ENCODE measurements at regions not wholly inside any gene's neighbourhood (a gene's known extent, or its start where the extent isn't known, plus 50 kb on each side); places are given as distances from the start of the nearest gene placed in this dataset.

DNA sequence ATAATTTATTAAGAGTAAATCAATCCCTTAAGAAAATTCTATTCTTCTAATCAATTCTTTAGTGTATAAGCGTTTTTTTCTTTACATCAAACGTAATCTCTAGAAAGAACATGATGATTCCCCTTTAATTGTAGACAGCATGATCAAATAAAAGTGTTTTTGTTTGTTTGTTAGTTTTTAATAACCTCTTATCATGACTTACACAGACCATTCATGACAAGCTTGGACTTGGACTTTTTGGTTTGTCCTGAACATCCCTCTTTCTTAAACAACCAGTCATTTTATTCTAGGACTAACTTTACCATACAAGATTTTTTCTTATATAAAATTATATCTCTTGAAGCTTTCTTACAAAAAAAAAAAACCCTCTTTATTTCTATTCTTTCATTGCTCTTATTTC lies 344.6 kb upstream of the SPOCK3 start:
- no peak for DNase-seq
- Mint-ChIP-seq H3K4me3 (no peak overlapping the region), H3K36me3 (no peaks in the 10 kb centered on the region), H3K9me3 (peaks cover 11% of the 10 kb centered on the region), H3K4me1 (no peaks in the 10 kb centered on the region), H3K27ac (no peak overlapping the region), H3K27me3 (no peaks in the 10 kb centered on the region)
- CTCF ChIA-PET: no interaction called here

- Mint-ChIP-seq H3K27me3 (no peaks in the 10 kb centered on the region), H3K4me1 (no peaks in the 10 kb centered on the region), H3K4me3 (no peak overlapping the region), H3K9me3 (peaks cover 11% of the 10 kb centered on the region), H3K27ac (no peak overlapping the region), H3K36me3 (no peaks in the 10 kb centered on the region)
- CTCF ChIA-PET: interaction anchor here (0.7 kb wide), 1 partner anchor 50 kb away, joined by 4 read pairs; no protein-coding TSS in a partner anchor
- no peak for DNase-seq
These were observed 347.2 kb upstream of the SPOCK3 start for GRCh38 chr4:167581449-167581965.

- Mint-ChIP-seq H3K27ac (no peak overlapping the region), H3K4me3 (no peak overlapping the region), H3K4me1 (no peaks in the 10 kb centered on the region), H3K27me3 (no peaks in the 10 kb centered on the region), H3K36me3 (no peaks in the 10 kb centered on the region), H3K9me3 (peaks cover 9% of the 10 kb centered on the region)
- DNase-seq: no peak
- CTCF ChIA-PET: no interaction called here
These were observed 353.1 kb upstream of the SPOCK3 start for GRCh38 chr4:167587361-167587760.

GRCh38 chr4:167595898-167596297 lies 361.6 kb upstream of the SPOCK3 start:
- Mint-ChIP-seq H3K4me1 (no peaks in the 10 kb centered on the region), H3K27ac (no peak overlapping the region), H3K4me3 (no peak overlapping the region), H3K9me3 (peaks cover 3% of the 10 kb centered on the region), H3K27me3 (no peaks in the 10 kb centered on the region), H3K36me3 (no peaks in the 10 kb centered on the region)
- no peak for DNase-seq
- CTCF ChIA-PET: no interaction called here

GRCh38 chr4:167602157-167602556 lies 367.9 kb upstream of the SPOCK3 start:
- Mint-ChIP-seq H3K4me3 (no peak overlapping the region), H3K36me3 (no peaks in the 10 kb centered on the region), H3K27me3 (no peaks in the 10 kb centered on the region), H3K4me1 (no peaks in the 10 kb centered on the region), H3K9me3 (no peaks in the 10 kb centered on the region), H3K27ac (no peak overlapping the region)
- DNase-seq: no peak
- CTCF ChIA-PET: interaction anchor here (0.6 kb wide), 1 partner anchor 481 kb away, joined by 3 read pairs; no protein-coding TSS in a partner anchor

DNA sequence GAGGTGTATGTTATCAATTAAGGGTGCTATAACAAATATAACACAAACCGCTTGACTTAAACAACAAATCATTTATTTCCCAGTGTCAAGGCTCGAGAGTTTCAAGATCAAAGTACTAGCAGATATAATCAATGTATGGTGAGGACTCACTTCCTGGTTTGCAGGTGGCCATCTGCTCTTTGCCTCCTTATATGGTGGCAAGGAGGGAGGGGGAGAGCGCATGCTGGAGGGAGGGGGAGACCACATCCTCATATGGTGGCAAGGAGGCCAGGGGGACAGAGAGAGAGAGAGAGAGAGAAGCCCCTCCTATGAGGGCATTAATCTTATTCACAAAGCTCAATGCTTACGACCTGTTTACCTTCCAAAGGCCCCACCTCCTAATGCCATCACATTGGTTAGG lies 372.3 kb upstream of the SPOCK3 start:
- no peaks in the 10 kb centered on the region for H3K4me1 Mint-ChIP-seq
- no peak overlapping the region for H3K27ac Mint-ChIP-seq
- no peaks in the 10 kb centered on the region for H3K27me3 Mint-ChIP-seq
- H3K36me3 Mint-ChIP-seq: no peaks in the 10 kb centered on the region
- no peak overlapping the region for H3K4me3 Mint-ChIP-seq
- CTCF ChIA-PET: no interaction called here
- DNase-seq: no peak
- no peaks in the 10 kb centered on the region for H3K9me3 Mint-ChIP-seq

DNA sequence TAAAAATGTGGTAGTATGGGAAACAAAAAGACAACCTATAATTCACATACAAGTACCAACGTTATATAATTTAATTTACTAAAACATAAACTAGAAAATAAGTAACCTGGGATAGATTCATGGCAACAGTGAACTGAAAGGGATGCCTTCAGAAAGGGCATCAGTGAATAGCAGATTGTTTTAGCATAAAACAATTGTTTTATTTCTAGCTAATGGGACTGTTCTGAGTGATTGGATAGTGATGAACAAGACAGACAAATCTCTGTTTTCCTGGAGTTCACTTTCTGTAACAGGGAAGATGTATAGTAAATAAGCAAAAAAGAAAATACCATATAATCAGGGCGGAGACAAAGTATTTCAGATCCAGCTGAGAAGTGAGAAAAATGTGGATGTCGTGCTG lies 379.1 kb upstream of the SPOCK3 start:
- Mint-ChIP-seq H3K4me1 (no peaks in the 10 kb centered on the region), H3K36me3 (no peaks in the 10 kb centered on the region), H3K4me3 (no peak overlapping the region), H3K27ac (no peak overlapping the region), H3K9me3 (no peaks in the 10 kb centered on the region), H3K27me3 (no peaks in the 10 kb centered on the region)
- CTCF ChIA-PET: no interaction called here
- DNase-seq: no peak

DNA sequence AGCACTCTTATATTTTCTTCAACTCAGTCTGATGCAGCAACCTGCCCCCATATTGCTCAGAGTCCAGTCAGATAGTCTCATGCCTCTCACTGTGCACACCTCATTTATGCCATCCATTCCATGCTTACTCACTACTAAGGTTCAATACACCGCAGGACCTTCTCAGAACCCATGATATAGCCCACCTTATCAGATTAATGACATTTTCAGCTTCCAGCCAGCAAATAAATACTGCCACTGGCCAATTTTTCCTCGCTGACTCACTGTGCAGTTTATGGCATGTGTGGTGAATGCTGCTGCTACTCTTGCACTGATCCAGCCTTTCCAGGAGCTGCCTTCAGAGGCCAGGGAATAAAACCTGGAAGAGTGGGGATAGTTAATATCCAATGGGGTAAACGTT lies 380.6 kb upstream of the SPOCK3 start:
- H3K9me3 Mint-ChIP-seq: no peaks in the 10 kb centered on the region

DNA sequence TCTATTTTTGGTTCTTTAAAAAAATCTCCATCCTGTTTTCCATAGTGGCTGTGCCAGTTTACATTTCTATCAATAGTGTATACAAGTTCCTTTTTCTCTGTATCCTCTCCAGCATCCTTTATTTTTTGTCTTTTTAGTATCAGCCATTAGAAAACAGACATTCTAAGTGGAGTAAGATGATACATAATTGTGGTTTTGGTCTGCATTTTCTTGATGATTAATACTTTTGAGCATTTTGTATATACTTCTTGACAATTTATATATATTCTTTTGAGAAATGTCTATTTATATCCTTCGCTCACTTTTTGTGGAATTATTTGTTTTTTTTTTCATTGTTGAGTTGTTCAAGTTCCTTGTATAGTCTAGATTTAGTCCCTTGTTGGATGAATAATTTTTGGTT lies 382.2 kb upstream of the SPOCK3 start:
- no peaks in the 10 kb centered on the region for H3K4me1 Mint-ChIP-seq
- H3K9me3 Mint-ChIP-seq: no peaks in the 10 kb centered on the region
- H3K4me3 Mint-ChIP-seq: no peak overlapping the region
- H3K27me3 Mint-ChIP-seq: no peaks in the 10 kb centered on the region
- H3K27ac Mint-ChIP-seq: no peak overlapping the region
- no peaks in the 10 kb centered on the region for H3K36me3 Mint-ChIP-seq
- DNase-seq: no peak
- CTCF ChIA-PET: no interaction called here

More for the DNA sequence above, 380.6 kb upstream of the SPOCK3 start:
- CTCF ChIA-PET: no interaction called here
- no peaks in the 10 kb centered on the region for H3K27me3 Mint-ChIP-seq
- H3K36me3 Mint-ChIP-seq: no peaks in the 10 kb centered on the region
- no peak for DNase-seq
- H3K4me1 Mint-ChIP-seq: no peaks in the 10 kb centered on the region
- no peak overlapping the region for H3K4me3 Mint-ChIP-seq
- H3K27ac Mint-ChIP-seq: no peak overlapping the region

- H3K4me1 Mint-ChIP-seq: no peaks in the 10 kb centered on the region
- peak; percentile 35 for DNase-seq
- H3K36me3 Mint-ChIP-seq: no peaks in the 10 kb centered on the region
- no peaks in the 10 kb centered on the region for H3K9me3 Mint-ChIP-seq
- no peak overlapping the region for H3K4me3 Mint-ChIP-seq
- CTCF ChIA-PET: interaction anchor here (0.7 to 1.9 kb wide), 5 partner anchors 10 to 600 kb away, joined by 3 to 6 read pairs (median 4); no protein-coding TSS in a partner anchor
- H3K27me3 Mint-ChIP-seq: no peaks in the 10 kb centered on the region
- no peak overlapping the region for H3K27ac Mint-ChIP-seq
These were observed 388.4 kb upstream of the SPOCK3 start for GRCh38 chr4:167622481-167623240.

GRCh38 chr4:167623241-167623572 lies 388.9 kb upstream of the SPOCK3 start:
- Mint-ChIP-seq H3K36me3 (no peaks in the 10 kb centered on the region), H3K4me3 (no peak overlapping the region), H3K9me3 (no peaks in the 10 kb centered on the region), H3K27ac (no peak overlapping the region), H3K27me3 (no peaks in the 10 kb centered on the region), H3K4me1 (no peaks in the 10 kb centered on the region)
- CTCF ChIA-PET: interaction anchor here (0.7 to 1.9 kb wide), 5 partner anchors 11 to 600 kb away, joined by 3 to 6 read pairs (median 4); no protein-coding TSS in a partner anchor
- DNase-seq: no peak

GRCh38 chr4:167629272-167629671 lies 395.0 kb upstream of the SPOCK3 start:
- Mint-ChIP-seq H3K4me3 (no peak overlapping the region), H3K4me1 (no peaks in the 10 kb centered on the region), H3K27ac (no peak overlapping the region), H3K27me3 (no peaks in the 10 kb centered on the region), H3K36me3 (no peaks in the 10 kb centered on the region), H3K9me3 (peaks cover 9% of the 10 kb centered on the region)
- CTCF ChIA-PET: no interaction called here
- DNase-seq: no peak

- CTCF ChIA-PET: interaction anchor here (2.0 kb wide), 1 partner anchor 19 kb away, joined by 6 read pairs; no protein-coding TSS in a partner anchor
- no peak overlapping the region for H3K4me3 Mint-ChIP-seq
- H3K9me3 Mint-ChIP-seq: peaks cover 2% of the 10 kb centered on the region
- no peak overlapping the region for H3K27ac Mint-ChIP-seq
- H3K36me3 Mint-ChIP-seq: no peaks in the 10 kb centered on the region
- H3K4me1 Mint-ChIP-seq: no peaks in the 10 kb centered on the region
- no peaks in the 10 kb centered on the region for H3K27me3 Mint-ChIP-seq
- no peak for DNase-seq
These were observed 408.0 kb upstream of the SPOCK3 start for GRCh38 chr4:167642250-167642649.

DNA sequence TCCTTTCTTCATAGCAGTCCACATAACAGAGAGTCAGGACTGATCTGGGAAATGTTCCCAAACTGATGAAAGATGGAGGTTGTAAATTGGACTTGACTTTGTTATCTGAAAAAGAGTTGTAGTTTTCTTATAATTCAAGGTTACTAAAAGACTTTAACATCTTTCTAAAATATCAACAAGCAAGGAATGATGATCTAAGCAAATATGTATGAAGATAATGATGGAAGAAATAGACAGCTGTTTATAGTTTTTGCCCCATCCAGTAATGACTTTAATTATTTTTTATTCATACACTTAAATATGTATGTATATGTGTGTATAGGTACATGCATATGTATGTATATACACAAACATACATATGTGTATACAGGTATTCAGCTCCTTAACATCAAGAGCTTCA lies 411.1 kb upstream of the SPOCK3 start:
- no peak for DNase-seq
- H3K27me3 Mint-ChIP-seq: no peaks in the 10 kb centered on the region
- CTCF ChIA-PET: no interaction called here
- H3K36me3 Mint-ChIP-seq: no peaks in the 10 kb centered on the region
- H3K27ac Mint-ChIP-seq: no peak overlapping the region
- peaks cover 2% of the 10 kb centered on the region for H3K9me3 Mint-ChIP-seq
- no peak overlapping the region for H3K4me3 Mint-ChIP-seq
- H3K4me1 Mint-ChIP-seq: no peaks in the 10 kb centered on the region

DNA sequence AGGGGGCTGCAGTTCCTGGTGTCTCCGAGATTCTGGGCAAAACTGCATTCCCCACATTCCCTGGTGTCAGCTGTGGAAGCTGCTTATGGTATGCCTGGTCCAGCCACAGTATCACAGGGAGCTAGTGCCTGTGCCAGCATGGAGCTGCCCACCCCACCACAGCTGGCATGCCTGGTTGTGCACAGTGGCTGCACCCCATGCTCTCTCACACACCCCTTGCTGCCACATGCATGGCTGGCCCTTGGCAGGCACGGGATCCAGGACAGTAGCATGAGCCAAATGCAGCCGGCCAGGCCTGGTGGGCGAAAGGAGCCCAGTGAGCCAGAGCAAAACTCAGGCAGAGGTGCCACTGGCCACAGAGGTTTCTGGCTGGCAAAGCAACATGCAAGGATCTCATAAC lies 418.0 kb upstream of the SPOCK3 start:
- no peak overlapping the region for H3K4me3 Mint-ChIP-seq
- CTCF ChIA-PET: interaction anchor here (0.9 kb wide), 1 partner anchor 15 kb away, joined by 3 read pairs; no protein-coding TSS in a partner anchor
- no peak overlapping the region for H3K27ac Mint-ChIP-seq
- no peak for DNase-seq
- no peaks in the 10 kb centered on the region for H3K9me3 Mint-ChIP-seq
- H3K36me3 Mint-ChIP-seq: no peaks in the 10 kb centered on the region
- no peaks in the 10 kb centered on the region for H3K4me1 Mint-ChIP-seq
- H3K27me3 Mint-ChIP-seq: no peaks in the 10 kb centered on the region

Data from activated naive CD4-positive, alpha-beta T cell treated with anti-CD3 and anti-CD28 coated beads, Interleukin-2, amount 10 ng/mL, durations not matched to agents 7 days and 5 days (primary cell).